SKM-1 (cell line): ENCODE measurements at regions not wholly inside any gene's neighbourhood (a gene's known extent, or its start where the extent isn't known, plus 50 kb on each side); places are given as distances from the start of the nearest gene placed in this dataset.
"Not testable (repeated sequence)": the region's sequence is repeated elsewhere in the genome, so short reads cannot be mapped to it uniquely, and the experiment has no call there.

ENCODE experiments used
- DNase-seq: peaks from one replicate; lab custom pipeline; 2025; ENCODE audit not compliant: unreplicated experiment; lab: John Stamatoyannopoulos, UW

- DNase-seq = no peak
Measured at GRCh38 chr5:157961896-157962590, 103.1 kb upstream of the CLINT1 start.

GRCh38 chr5:157961176-157961575 is 102.2 kb upstream of the CLINT1 start:
- DNase-seq = no peak

GRCh38 chr5:157959370-157959769 is 100.4 kb upstream of the CLINT1 start:
- no peak for DNase-seq

GRCh38 chr5:157956271-157956885 is 97.4 kb upstream of the CLINT1 start:
- no peak for DNase-seq

GRCh38 chr5:157955541-157956172 is 96.7 kb upstream of the CLINT1 start:
- no peak for DNase-seq

- DNase-seq = no peak
Measured at GRCh38 chr5:157952374-157952685, 93.4 kb upstream of the CLINT1 start.

GRCh38 chr5:157951673-157952373 is 92.9 kb upstream of the CLINT1 start:
- no peak for DNase-seq

GRCh38 chr5:157949520-157949919 is 90.6 kb upstream of the CLINT1 start:
- DNase-seq = no peak

- DNase-seq = peak; percentile 80
Measured at GRCh38 chr5:157948738-157949410, 89.9 kb upstream of the CLINT1 start.

GRCh38 chr5:157947156-157947555 is 88.2 kb upstream of the CLINT1 start:
- no peak for DNase-seq

GRCh38 chr5:157945822-157946221 is 86.9 kb upstream of the CLINT1 start:
- DNase-seq = not testable (repeated sequence)

- no peak for DNase-seq
Measured at GRCh38 chr5:157944938-157945337, 86.0 kb upstream of the CLINT1 start.

GRCh38 chr5:157944077-157944633 is 85.2 kb upstream of the CLINT1 start:
- DNase-seq = no peak

GRCh38 chr5:157942595-157942994 is 83.7 kb upstream of the CLINT1 start:
- no peak for DNase-seq

- no peak for DNase-seq
Measured at GRCh38 chr5:157941616-157942015, 82.7 kb upstream of the CLINT1 start.

GRCh38 chr5:157938101-157938500 is 79.2 kb upstream of the CLINT1 start:
- not testable (repeated sequence) for DNase-seq

GRCh38 chr5:157936776-157937501 is 78.0 kb upstream of the CLINT1 start:
- not testable (repeated sequence) for DNase-seq

- no peak for DNase-seq
Measured at GRCh38 chr5:157934600-157934999, 75.7 kb upstream of the CLINT1 start.

GRCh38 chr5:157933005-157933404 is 74.1 kb upstream of the CLINT1 start:
- DNase-seq = no peak

- no peak for DNase-seq
Measured at GRCh38 chr5:157930710-157931109, 71.8 kb upstream of the CLINT1 start.
